Left lung (tissue), 4 donors: ENCODE measurements at regions not wholly inside any gene's neighbourhood (a gene's known extent, or its start where the extent isn't known, plus 50 kb on each side); places are given as distances from the start of the nearest gene placed in this dataset.

Experiments
- ATAC-seq: fragments of 200-7000 bp; cut with Tn5 transposase; one replicate; pipeline ENCODE4 v1.9.1; 2020; ENCODE audit warnings: moderate library complexity
- DNase-seq, 4 donors: peaks; one replicate each; pipeline ENCODE4 v3.0.0-alpha.2; 2013 to 2020
- H3K27ac ChIP-seq, 2 donors: fragments of 200-600 bp; sonication (generic) in 1 of 2; one replicate each; pipeline versions ENCODE4 v1.5.0 to v1.8.0; 2020 to 2021
- H3K27me3 ChIP-seq, 2 donors: fragments of 200-600 bp; sonication (generic) in 1 of 2; one replicate each; pipeline versions ENCODE4 v1.5.0 to v1.8.0; 2020 to 2021
- H3K36me3 ChIP-seq, 2 donors: fragments of 200-600 bp; sonication (generic) in 1 of 2; one replicate each; pipeline versions ENCODE4 v1.5.0 to v1.8.0; 2020 to 2021
- H3K4me1 ChIP-seq, 2 donors: fragments of 200-600 bp; one replicate each; pipeline ENCODE4 v1.8.0; 2021
- H3K4me3 ChIP-seq, 2 donors: fragments of 200-600 bp; sonication (generic) in 1 of 2; one replicate each; pipeline versions ENCODE4 v1.5.0 to v1.8.0; 2020 to 2021; ENCODE audit warnings: mild to moderate bottlenecking in 1 of 2
- H3K9me3 ChIP-seq, 2 donors: fragments of 200-600 bp; sonication (generic) in 1 of 2; one replicate each; pipeline versions ENCODE4 v1.5.0 to v1.8.0; 2020 to 2021
- CTCF ChIP-seq, 2 donors: fragments of 200-600 bp; sonication (generic) in 1 of 2; IDR thresholded peaks; one replicate each; pipeline versions ENCODE4 v1.5.0 to v1.8.0; 2021; ENCODE audit warnings: antibody characterized with exemption in 2 of 2
- intact Hi-C, 2 donors: fragments of 100-400 bp; cut with DNase I; formaldehyde crosslinking; loops; one replicate each; pipeline versions ENCODE4 v1.11.2 to v1.14.2; 2022
- donor health status: DM: no; HTN: yes; CAD: no.
- donor health status: DM: no; HTN: no; CAD: no.

DNA sequence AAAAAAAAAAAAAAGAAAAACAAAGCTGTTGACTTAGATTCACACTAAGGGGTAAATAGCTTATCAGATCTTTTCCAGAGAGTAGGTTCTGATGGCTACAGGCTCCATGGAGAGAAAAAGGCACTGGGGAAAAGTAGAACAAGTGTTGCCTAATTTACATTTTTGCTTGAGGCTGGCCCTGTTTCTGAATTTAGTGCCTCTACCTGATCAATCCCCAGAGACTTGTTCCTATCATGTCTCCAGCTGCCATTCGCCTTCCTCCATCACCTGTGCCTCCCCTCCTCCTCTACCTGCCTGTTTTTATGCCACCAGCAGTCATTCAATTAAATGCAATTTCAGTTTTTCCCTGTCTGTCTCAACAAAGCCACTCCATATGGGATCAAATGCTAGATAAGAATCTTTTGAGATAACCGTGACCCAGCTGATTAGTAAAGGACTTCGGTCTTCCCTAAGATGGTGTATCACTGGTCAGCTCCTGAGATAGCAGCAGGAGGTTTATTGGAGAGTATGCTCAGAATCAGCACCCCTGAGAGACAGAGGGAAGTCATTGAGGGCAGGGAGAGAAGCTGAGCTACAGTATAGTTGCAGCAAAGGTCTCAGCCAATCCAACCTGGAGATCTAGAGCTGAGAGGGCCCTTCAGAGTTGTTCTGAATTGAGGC, 88.1 kb upstream of the GADL1 start:
- Histone ChIP-seq H3K27me3 (no peaks in the 10 kb centered on the region), H3K4me3 (no peak overlapping the region), H3K36me3 (no peaks in the 10 kb centered on the region), H3K27ac (no peak overlapping the region), H3K9me3 (no peaks in the 10 kb centered on the region), H3K4me1 (no peaks in the 10 kb centered on the region)
- intact Hi-C loops: no loop called here
- ATAC-seq (no peak), DNase-seq (no peak)
- no peak for TF ChIP-seq CTCF (IDR thresholded peaks at IDR 0.05)

- Histone ChIP-seq H3K4me3 (no peak overlapping the region), H3K36me3 (no peaks in the 10 kb centered on the region), H3K27me3 (no peaks in the 10 kb centered on the region), H3K4me1 (no peaks in the 10 kb centered on the region), H3K27ac (no peak overlapping the region), H3K9me3 (no peaks in the 10 kb centered on the region)
- intact Hi-C loops: no loop called here
- ATAC-seq (peak; percentile 61), DNase-seq (no peak)
- no peak for TF ChIP-seq CTCF (IDR thresholded peaks at IDR 0.05)
Observed at GRCh38 chr3:30984855-30985749, 90.6 kb upstream of the GADL1 start.

GRCh38 chr3:30986551-30986950, 92.1 kb upstream of the GADL1 start:
- DNase-seq (no peak), ATAC-seq (no peak)
- no peaks in the 10 kb centered on the region for H3K4me1 ChIP-seq
- no peak overlapping the region for H3K4me3 ChIP-seq
- intact Hi-C loops: no loop called here
- no peak overlapping the region for H3K27ac ChIP-seq
- H3K27me3 ChIP-seq: no peaks in the 10 kb centered on the region
- H3K36me3 ChIP-seq: no peaks in the 10 kb centered on the region
- H3K9me3 ChIP-seq: no peaks in the 10 kb centered on the region
- no peak for TF ChIP-seq CTCF (IDR thresholded peaks at IDR 0.05)

- Histone ChIP-seq H3K4me1 (no peaks in the 10 kb centered on the region), H3K36me3 (no peaks in the 10 kb centered on the region), H3K27me3 (no peaks in the 10 kb centered on the region), H3K27ac (no peak overlapping the region), H3K9me3 (no peaks in the 10 kb centered on the region), H3K4me3 (no peak overlapping the region)
- intact Hi-C loops: no loop called here
- no peak for DNase-seq
- no peak for TF ChIP-seq CTCF (IDR thresholded peaks at IDR 0.05)
- ATAC-seq: no peak
Observed at GRCh38 chr3:30988769-30989168, 94.3 kb upstream of the GADL1 start.

DNA sequence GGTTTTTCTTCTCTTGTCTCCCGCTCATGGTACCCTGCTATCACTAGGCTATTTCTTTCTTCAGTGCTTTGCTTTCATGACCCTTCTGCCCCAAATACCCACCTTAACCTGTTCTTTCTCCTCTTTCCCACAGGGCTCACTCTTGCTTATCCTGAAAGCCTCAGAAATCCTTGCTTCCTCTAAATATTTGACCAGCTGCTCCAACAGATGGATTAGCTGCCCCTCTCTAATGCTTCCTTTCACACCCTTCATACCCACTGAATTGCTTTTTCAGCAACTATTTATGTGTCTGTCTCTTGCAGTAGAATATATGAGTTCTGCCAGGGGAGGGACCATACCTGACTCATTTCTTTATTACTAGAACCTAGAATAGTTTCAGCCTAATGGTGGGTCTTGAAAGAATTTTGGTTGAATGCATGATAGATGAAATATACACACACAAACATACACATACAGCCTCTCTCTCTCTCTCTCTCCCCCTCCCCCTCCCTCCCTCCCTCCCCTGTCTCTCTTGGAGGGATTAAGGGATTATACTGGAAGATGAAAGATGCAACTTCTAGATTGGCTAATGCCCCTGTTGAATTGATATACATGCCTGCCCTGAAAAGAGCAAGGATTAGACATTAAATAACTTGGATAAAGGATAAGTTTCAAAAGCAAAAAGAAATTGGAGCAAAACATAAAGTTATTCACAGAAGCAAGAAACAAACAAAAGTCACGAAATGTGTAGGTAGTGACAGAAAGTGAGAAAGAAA, 95.0 kb upstream of the GADL1 start:
- no peak for ATAC-seq
- TF ChIP-seq CTCF (IDR thresholded peaks at IDR 0.05): no peak
- Histone ChIP-seq H3K36me3 (no peaks in the 10 kb centered on the region), H3K27ac (no peak overlapping the region), H3K4me3 (no peak overlapping the region), H3K9me3 (no peaks in the 10 kb centered on the region), H3K4me1 (no peaks in the 10 kb centered on the region), H3K27me3 (no peaks in the 10 kb centered on the region)
- intact Hi-C loops: no loop called here
- DNase-seq: no peak
